ENCODE measurements at regions not wholly inside any gene's neighbourhood (a gene's known extent, or its start where the extent isn't known, plus 50 kb on each side); places are given as distances from the start of the nearest gene placed in this dataset.
"Not testable (repeated sequence)": the region's sequence is repeated elsewhere in the genome, so short reads cannot be mapped to it uniquely, and the experiment has no call there.

GRCh38 chr14:35174342-35174741 is 52.0 kb downstream of the PRORP start:
- DNase-seq, result no peak

GRCh38 chr14:35180179-35180578 is 57.8 kb downstream of the PRORP start:
- DNase-seq, result no peak

DNA sequence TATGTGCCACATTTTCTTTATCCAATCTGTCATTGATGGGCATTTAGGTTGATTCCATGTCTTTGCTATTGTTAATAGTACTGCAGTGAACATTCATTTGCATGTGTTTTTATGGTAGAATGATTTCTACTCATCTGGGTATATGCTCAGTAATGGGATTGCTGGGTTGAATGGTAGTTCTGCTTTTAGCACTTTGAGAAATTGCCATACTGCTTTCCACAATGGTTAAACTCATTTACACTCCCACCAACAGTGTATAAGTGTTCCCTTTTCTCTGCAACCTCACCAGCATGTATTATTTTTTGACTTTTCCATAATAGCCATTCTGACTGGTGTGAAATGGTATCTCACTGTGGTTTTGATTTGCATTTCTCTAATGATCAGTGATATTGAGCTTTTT is 62.5 kb downstream of the PRORP start:
- DNase-seq, result not testable (repeated sequence)

GRCh38 chr14:35189422-35189821 is 67.1 kb downstream of the PRORP start:
- DNase-seq, result no peak

- no peak for DNase-seq
Measured at GRCh38 chr14:35193161-35193560, 70.8 kb downstream of the PRORP start.

DNA sequence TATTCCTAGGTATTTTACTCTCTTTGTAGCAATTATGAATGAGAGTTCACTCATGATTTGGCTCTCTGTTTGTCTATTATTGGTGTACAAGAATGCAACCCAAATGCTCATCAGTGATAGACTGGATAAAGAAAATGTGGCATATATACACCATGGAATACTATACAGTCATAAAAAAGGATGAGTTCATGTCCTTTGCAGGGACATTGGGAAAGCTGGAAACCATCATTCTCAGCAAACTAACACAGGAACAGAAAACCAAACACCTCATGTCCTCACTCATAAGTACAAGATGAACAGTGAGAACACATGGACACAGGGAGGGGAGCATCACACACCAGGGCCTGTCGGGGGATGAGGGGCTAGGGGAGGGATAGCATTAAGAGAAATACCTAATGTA is 71.8 kb downstream of the PRORP start:
- not testable (repeated sequence) for DNase-seq

DNA sequence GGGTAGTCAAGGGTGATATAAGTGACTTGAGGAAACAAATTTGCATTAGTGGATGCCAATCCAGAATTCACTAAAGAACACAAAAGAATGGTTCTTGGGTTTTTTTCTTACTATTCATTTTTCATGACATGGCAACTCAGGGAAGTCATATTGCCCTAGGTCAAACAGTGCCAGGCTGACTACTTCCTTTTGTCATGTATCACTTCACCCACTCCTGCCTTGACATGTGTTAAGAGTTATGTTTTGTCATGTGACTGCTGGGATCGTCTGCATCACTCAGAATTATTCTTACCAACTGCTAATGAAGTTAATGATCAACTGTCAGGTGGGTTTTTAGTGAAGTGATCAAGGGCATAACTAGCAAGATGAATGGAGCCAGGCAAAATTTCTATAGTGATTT is 74.2 kb downstream of the PRORP start:
- DNase-seq, result peak; percentile 62

DNA sequence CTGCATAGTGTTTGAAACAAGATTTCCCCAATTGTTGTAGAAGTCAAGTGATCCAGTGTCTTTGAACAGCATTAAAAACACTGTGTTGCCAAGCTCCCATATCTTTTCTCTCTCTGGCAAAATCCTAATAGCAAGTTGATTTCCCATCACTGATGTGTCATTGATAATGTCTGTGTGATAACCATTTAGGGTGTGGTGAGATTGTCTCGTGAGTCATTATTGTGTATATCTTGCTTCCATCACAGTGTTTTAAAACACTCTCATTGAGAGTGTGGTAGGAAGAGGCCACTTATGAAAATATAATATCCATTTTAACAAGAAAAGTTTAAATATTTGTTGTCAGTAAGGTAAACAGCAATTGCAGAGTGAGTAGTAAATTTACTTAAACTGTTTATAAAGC is 74.7 kb downstream of the PRORP start:
- DNase-seq, result peak; percentile 36

- DNase-seq, result peak; percentile 49
Measured at GRCh38 chr14:35201066-35201465, 78.7 kb downstream of the PRORP start.

- no peak for DNase-seq
Measured at GRCh38 chr14:35202195-35202594, 79.8 kb downstream of the PRORP start.

GRCh38 chr14:35205737-35206136 is 83.4 kb downstream of the PRORP start:
- no peak for DNase-seq

GRCh38 chr14:35211067-35211466 is 81.1 kb upstream of the PSMA6 start:
- no peak for DNase-seq

- DNase-seq, result no peak
Measured at GRCh38 chr14:35212471-35213142, 79.6 kb upstream of the PSMA6 start.

- no peak for DNase-seq
Measured at GRCh38 chr14:35213143-35213788, 78.9 kb upstream of the PSMA6 start.

- DNase-seq, result no peak
Measured at GRCh38 chr14:35213869-35214387, 78.3 kb upstream of the PSMA6 start.

GRCh38 chr14:35214402-35214801 is 77.8 kb upstream of the PSMA6 start:
- DNase-seq, result not testable (repeated sequence)

DNA sequence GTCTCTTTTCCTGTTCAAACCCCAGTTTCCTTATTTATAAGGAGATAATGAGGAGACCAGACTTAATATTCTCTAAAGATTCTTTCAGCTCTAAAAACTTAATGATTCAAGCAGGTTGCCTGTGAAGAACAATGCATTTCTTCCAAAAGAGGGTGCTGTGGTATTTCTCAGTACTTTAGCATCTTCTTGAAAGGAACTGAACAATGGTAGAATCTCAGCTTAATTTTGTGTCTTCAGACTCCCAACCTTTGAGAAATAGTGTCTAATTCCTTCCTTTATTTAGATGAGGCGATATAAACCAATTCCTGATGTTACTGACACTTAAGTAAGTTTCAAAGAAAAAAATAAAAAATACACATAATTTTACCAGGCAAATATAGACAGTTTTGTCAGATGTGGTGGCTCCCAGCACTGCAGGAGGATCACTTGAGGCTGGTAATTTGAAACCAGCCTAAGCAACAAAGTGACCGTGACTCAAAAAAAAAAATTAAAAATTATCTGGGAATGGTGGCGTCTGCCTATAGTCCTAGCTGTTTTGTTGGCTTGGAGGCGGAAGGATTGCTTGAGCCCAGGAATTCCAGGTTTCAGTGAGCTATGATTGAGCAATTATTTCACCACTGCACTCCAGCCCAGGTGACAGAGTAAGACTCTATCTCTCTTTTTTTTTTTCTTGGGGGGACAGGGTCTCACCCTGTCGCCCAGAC is 76.9 kb upstream of the PSMA6 start:
- peak; percentile 43 for DNase-seq

DNA sequence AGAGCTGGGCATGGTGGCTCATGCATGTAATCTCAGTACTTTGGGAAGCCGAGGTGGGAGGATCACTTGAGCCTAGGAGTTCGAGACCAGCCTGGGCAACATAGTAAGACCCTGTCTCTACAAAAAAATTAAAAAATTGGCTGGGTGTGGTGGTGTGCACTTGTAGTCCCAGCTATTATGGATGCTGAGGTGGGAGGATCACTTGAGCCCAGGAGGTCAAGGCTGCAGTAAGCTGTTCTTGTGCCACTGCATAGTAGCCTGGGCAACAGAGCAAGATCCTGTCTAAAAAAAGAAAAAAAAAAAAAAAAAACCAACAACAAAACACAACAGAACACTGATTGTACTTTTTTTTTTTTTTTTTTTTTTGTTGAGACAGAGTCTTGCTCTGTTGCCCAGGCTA is 74.0 kb upstream of the PSMA6 start:
- not testable (repeated sequence) for DNase-seq

GRCh38 chr14:35218963-35219362 is 73.2 kb upstream of the PSMA6 start:
- DNase-seq, result no peak

DNA sequence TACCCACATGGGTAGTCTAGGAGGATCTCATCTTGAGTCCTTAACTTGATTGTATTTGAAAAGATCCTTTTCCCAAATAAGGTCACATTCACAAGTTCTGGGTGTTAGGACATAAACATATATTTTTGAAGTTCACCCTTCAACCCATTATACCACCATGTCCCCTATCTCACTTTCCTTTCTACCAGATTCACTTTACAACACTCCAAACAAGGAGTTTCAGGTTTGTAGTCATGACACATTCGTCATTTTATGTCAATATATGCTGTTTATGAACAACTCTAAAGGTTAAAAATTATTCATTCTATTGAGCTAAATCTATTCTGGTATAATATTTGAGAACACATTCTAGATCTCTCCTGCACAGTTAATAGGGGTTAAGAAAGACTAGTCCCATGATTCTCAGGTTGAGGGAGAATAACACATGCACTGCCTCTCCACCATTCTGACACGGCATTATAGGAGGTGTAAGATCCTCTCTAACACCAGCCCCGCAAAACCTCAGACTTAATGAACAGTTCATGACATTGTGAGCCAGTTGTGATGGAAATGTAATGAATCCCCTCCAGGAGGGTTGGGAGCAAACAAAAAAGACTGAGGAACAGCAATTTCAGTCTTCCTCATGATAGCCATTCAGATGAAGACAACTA is 72.0 kb upstream of the PSMA6 start:
- no peak for DNase-seq

DNA sequence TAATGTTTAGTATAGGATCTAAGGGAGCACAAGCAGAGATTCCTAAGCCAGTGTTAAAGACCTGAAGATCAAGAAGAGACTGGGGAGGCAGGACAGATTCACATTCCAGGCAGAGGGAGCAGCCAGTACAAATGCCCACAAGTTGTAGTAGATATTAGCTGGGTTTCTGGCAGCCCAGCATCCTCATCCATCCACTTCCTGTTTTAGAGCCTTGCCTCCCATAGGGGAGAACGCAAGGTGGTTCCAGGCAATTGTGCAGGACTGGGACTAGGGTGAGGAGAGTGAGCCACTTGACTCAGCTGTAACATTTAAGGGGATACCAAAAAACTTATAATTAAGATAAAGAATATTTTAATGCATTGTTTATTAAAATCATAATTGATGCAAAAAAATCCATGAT is 71.3 kb upstream of the PSMA6 start:
- DNase-seq, result no peak

- no peak for DNase-seq
Measured at GRCh38 chr14:35221462-35221861, 70.7 kb upstream of the PSMA6 start.

DNA sequence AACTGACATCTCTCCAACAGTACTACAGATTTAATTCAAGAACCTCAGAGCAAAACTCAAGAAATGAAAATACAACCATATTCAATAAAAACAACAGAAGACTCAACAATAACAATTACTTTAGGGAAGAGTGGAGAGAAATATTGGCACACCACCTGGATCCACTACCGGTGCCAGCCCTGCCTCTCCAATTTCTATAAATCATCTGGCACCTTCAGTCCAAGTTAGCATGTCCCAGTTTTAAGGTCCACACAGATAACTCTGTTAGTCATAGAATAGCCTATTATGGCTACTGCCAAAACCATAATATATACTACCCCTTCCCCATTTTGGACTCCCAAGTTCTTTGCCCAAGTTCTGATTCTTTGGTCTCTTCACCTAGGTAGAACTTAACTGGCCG is 69.9 kb upstream of the PSMA6 start:
- no peak for DNase-seq

All from suppressor macrophage treated with lipopolysaccharide for 4 hours (primary cell).